HG02884 (cell line): ENCODE measurements at regions not wholly inside any gene's neighbourhood (a gene's known extent, or its start where the extent isn't known, plus 50 kb on each side); places are given as distances from the start of the nearest gene placed in this dataset.
"Not testable (repeated sequence)": the region's sequence is repeated elsewhere in the genome, so short reads cannot be mapped to it uniquely, and the experiment has no call there.

Experiments
- ATAC-seq: cut with Tn5 transposase; IDR thresholded peaks from one replicate; pipeline ENCODE4 v1.9.1; 2021; ENCODE audit warnings: mild to moderate bottlenecking, moderate library complexity; ENCODE audit not compliant: unreplicated experiment

GRCh38 chr22:48490500-48491411 is 1336.9 kb downstream of the BRD1 start:
- no peak for ATAC-seq

- no peak for ATAC-seq
Observed at GRCh38 chr22:48489551-48490499, 1337.8 kb downstream of the BRD1 start.

GRCh38 chr22:48488611-48489511 is 1338.8 kb downstream of the BRD1 start:
- ATAC-seq = no peak

DNA sequence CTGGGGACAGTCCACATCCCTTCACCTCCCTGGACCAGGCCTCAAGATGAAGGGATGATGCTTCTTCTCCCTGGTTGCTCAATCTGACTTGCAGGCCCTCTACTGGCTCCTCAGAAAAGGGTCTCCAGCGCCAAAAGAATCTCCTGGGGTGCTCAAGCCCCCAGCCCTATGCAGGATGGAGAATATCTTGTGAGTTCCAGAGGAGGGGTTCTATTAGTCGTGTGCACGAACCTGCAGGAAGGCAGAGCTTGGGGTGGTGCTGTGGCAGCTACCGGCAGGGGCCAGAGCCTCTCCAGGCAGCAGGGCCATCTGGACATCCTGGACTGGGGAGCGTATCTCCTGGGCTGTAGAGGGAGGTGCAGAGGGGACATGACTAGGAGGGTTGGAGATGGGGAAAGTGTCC is 1339.5 kb downstream of the BRD1 start:
- no peak for ATAC-seq

- no peak for ATAC-seq
Observed at GRCh38 chr22:48486558-48486957, 1341.1 kb downstream of the BRD1 start.

DNA sequence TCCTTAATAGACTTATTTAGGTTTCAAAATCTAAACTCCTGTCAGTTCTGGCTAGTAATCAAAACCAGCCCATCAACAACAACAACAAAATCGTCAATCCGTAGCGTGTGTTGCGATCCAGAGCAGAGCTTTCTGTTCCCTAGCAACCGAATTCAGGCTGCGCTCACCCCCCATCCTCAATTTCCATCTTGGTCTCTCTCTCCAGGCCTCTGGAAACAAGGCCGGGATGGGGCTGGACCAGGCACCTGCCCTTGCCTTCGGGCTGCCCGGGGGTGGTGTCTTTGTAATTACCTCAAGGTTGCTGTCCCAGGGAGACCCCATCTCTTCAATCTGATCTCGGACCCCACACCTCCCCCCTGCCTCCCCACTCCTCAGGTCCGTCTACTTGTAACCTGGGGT is 1341.5 kb downstream of the BRD1 start:
- ATAC-seq = no peak

DNA sequence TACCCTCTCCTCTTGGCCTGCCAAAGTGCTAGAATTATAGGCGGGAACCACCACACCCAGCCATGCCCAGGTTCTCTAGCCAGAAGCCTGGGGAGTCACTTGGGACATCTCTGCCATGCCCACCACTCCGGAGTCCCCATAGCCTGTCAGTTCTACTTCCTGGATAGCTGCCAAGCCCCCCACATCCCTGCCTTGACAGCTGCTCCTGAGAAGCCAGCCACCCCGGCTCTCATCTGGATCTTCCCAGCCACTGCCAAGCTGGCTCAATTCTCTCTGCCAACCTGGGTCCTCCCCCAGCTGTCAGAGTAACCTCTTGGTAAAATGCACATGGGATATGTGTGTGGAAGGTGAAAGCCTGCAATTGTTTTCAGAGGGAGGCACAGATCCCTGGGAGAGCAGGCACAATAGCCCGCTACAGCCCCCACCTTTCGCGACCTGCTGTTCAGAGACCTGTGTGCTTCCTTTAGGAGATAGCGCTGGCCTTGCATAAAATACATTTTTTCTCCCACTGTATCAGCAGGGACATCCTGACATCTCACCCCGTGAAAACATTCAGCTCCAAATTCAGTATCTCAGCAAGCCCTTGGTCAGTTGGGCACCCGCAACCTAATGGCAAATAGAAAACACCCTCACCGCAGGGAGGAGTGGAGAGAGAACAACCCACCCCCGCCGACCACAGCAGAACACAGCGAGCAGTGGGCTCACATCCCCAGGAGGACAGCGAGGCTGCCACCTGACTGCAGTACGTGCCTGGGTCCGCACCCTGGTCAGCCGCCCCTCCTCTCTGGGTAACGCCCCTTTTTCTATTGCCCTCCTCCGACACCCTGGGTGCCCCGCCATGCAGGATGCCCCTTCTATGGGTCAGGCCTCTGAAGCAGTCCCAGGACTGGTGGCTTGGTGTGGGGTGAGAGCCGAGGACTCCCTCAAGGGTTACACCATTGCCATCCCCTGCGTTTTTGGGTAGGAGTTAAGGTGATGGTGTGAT is 1342.2 kb downstream of the BRD1 start:
- no peak for ATAC-seq

DNA sequence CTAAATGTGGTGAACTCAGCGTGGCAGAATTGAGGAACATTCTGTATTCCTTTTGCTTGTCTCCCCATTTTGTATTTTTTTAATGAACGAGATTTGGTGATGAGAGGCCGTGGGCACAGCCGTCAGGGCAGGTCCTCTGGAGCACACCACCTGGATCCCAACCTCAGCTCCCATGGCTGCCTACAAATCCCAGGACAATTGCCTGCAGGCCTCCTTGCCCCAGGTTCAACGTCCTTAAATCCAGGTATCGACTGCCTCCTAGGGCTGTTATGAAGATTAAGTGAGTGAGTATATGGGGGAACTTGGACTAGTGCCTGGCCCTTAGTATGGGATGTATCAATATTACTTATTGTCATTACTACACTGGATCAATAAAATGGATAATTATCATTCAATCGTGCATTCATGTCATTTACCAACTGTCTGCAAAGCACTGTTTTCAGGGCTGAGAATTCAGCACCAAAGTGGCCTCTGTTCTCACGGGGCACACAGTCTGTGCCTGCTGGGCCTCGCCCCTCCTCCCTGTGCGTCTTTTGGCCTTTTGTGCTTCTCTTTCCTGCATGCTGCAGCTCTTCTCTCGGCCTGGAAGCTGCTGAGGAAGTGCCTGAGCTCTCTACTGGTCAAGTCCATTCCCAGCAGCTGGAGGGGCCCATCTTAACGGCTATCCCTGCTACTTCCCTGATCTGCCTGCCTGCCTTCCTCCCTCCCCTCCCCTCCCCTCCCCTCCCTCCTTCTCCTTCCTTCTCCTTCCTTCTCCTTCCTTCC is 1343.7 kb downstream of the BRD1 start:
- no peak for ATAC-seq

DNA sequence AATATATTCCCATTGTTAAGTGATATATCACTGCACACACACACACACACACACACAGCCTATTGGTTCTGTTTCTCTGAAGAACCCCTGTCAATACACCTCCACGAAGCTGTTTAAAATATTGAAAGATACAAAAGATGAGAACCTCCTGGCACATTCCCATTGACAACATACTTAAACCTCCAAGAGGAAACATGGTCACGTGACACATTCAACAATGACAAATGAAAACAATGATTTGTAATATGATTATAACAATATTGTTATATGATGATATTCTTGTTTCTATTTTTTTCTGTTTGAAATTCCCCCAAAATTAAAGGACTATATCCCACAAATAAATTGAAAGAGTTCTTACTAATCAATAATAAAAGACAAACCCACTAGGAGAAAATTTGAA is 1344.9 kb downstream of the BRD1 start:
- no peak for ATAC-seq

DNA sequence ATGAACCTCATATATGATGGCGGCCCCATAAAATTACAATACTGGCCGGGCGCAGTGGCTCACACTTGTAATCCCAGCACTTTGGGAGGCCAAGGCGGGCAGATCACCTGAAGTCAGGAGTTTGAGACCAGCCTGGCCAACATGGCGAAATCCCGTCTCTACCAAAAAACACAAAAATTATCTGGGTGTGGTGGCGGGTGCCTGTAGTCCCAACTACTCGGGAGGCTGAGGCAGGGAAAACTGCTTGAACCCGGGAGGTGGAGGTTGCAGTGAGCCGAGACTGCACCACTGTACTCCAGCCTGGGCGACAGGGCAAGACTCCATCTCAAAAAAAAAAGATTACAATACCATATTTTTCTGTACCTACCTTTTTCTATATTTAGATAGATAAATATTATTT is 1345.5 kb downstream of the BRD1 start:
- ATAC-seq = not testable (repeated sequence)

GRCh38 chr22:48481748-48482147 is 1345.9 kb downstream of the BRD1 start:
- ATAC-seq = no peak

- no peak for ATAC-seq
Observed at GRCh38 chr22:48478529-48479265, 1349.0 kb downstream of the BRD1 start.

GRCh38 chr22:48478124-48478523 is 1349.5 kb downstream of the BRD1 start:
- ATAC-seq = no peak

- no peak for ATAC-seq
Observed at GRCh38 chr22:48477031-48477721, 1350.5 kb downstream of the BRD1 start.

DNA sequence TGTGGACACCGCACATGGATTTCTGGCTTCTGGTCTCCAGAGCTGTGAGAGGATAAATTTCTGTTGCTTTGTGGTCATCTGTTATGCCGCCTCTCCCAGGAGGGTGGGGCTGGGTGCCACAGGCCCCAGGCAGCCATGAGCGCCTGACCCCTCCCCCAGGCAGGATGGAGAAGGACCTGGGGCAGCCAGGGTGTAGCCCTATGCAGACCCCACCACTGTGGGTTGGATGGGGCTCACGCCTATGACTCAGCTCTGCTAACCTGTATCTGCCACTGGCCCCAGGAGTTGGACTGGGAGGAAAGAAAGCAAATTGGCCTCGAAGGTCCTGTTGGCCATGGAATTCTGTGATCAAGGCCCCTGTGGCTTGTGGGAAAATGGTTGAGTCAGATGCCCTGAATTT is 1351.1 kb downstream of the BRD1 start:
- no peak for ATAC-seq

DNA sequence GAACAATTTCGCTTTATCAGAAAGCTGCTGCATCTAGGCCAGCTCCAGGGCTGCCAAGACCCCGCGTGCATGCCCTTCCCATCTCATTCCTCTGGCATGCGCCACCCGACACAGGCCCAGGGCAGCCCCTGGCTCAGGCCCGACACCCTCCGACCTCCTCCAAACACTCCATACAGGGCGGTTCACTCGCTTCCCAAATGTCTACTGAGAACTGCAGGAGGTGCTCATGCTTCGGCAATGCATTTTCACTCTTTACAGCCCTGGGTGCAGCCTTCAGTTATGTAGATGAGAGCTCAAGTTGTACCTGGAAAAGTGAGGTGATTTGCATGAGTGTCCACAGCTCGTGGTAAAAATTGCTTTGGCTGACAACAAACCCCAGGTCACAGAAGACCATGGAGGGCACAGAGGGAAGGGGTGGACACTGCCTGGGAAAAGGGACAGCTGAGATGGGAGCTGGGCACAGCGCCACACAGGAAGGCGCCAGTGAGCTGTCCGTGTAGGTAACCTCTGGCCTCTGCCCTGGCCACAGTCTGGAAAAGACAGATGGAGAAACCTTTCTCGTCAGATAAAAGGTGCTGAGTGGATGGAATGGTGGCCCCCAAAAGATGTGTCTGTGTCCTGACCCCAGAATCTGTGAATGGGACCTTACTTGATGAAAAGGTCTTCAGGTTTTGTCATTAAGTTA is 1351.9 kb downstream of the BRD1 start:
- ATAC-seq = no peak

DNA sequence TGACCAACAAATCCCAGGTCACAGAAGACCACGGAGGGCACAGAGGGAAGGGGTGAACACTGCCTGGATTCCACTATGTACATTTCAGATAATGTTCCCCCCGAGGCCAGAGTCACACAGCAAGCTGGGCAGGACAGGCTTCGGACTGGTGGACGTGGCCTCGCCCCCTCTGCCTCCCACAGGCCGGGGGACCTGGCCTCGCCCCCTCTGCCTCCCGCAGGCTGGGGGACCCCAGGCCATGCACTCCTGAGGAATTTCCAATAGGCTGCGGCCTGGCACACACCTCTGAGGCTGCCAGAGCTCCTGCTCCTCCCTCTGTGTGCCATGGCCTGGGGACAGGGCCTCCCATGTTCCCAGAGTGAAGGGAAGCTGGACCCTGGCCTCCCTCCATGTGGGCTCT is 1352.8 kb downstream of the BRD1 start:
- no peak for ATAC-seq
